Thyroid gland (tissue), 4 donors: ENCODE measurements at regions not wholly inside any gene's neighbourhood (a gene's known extent, or its start where the extent isn't known, plus 50 kb on each side); places are given as distances from the start of the nearest gene placed in this dataset.

ENCODE experiments used
- POLR2A ChIP-seq, 2 donors: fragments of 450-650 bp; IDR thresholded peaks; one replicate each; pipeline ENCODE4 v1.6.1; 2017; ENCODE audit warnings: antibody characterized with exemption in 2 of 2, mild to moderate bottlenecking in 2 of 2, moderate library complexity in 1 of 2
- TF ChIP-seq, protein P1 (sequence below), 6 experiments: fragments of 200-600 bp in 3 of 6; fragments of 450-650 bp in 3 of 6; sonication (generic) in 3 of 6; IDR thresholded peaks; one replicate each; pipeline ENCODE4 v1.5.1; 2016 to 2019; ENCODE audit warnings: antibody characterized with exemption in 6 of 6, mild to moderate bottlenecking in 2 of 6, inconsistent platforms in 1 of 6, moderate library complexity in 1 of 6

DNA sequence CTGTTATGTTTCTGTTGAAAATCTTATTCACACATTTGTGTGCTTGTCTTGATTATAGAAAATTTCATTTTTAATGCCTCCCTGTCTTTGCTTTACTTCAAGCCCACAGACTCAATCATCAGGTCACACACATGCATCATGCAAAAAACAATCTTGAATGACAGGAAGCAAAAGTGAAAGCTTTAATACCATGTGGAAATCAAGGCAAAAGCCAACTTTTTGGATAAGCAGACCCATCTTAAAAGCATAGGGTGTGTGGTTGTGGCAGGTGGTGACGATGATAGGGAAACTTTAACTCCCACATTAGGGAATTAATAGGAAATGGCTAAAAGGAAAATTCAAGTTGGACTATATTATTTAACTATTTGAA is 155.9 kb upstream of the EOMES start:
- TF ChIP-seq, protein P1, sequence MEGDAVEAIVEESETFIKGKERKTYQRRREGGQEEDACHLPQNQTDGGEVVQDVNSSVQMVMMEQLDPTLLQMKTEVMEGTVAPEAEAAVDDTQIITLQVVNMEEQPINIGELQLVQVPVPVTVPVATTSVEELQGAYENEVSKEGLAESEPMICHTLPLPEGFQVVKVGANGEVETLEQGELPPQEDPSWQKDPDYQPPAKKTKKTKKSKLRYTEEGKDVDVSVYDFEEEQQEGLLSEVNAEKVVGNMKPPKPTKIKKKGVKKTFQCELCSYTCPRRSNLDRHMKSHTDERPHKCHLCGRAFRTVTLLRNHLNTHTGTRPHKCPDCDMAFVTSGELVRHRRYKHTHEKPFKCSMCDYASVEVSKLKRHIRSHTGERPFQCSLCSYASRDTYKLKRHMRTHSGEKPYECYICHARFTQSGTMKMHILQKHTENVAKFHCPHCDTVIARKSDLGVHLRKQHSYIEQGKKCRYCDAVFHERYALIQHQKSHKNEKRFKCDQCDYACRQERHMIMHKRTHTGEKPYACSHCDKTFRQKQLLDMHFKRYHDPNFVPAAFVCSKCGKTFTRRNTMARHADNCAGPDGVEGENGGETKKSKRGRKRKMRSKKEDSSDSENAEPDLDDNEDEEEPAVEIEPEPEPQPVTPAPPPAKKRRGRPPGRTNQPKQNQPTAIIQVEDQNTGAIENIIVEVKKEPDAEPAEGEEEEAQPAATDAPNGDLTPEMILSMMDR (IDR thresholded peaks at IDR 0.05) = no peak
- TF ChIP-seq POLR2A (IDR thresholded peaks at IDR 0.05) = no peak
